Right lobe of liver (tissue), 4 donors: ENCODE measurements at regions not wholly inside any gene's neighbourhood (a gene's known extent, or its start where the extent isn't known, plus 50 kb on each side); places are given as distances from the start of the nearest gene placed in this dataset.

Source experiments
- CTCF ChIP-seq, 4 donors: fragments of 200-600 bp in 3 of 4; fragments of 450-650 bp in 1 of 4; IDR thresholded peaks; one replicate each; pipeline versions ENCODE4 v1.5.1 to v1.8.0; 2016 to 2022; ENCODE audit warnings: antibody characterized with exemption in 4 of 4, mild to moderate bottlenecking in 2 of 4
- POLR2A ChIP-seq: fragments of 450-650 bp; IDR thresholded peaks from one replicate; pipeline ENCODE4 v1.6.1; 2017; ENCODE audit warnings: antibody characterized with exemption, mild to moderate bottlenecking
- donor health status: DM: no; HTN: no; CAD: no.
- donor health status: DM: no; HTN: no; CAD: no.
- donor health status: DM: no; HTN: yes; CAD: no.

GRCh38 chr10:131638049-131638879 is 262.5 kb upstream of the PPP2R2D start:
- no peak for TF ChIP-seq CTCF (IDR thresholded peaks at IDR 0.05)
- TF ChIP-seq POLR2A: no peak
